ENCODE measurements at regions not wholly inside any gene's neighbourhood (a gene's known extent, or its start where the extent isn't known, plus 50 kb on each side); places are given as distances from the start of the nearest gene placed in this dataset.

DNA sequence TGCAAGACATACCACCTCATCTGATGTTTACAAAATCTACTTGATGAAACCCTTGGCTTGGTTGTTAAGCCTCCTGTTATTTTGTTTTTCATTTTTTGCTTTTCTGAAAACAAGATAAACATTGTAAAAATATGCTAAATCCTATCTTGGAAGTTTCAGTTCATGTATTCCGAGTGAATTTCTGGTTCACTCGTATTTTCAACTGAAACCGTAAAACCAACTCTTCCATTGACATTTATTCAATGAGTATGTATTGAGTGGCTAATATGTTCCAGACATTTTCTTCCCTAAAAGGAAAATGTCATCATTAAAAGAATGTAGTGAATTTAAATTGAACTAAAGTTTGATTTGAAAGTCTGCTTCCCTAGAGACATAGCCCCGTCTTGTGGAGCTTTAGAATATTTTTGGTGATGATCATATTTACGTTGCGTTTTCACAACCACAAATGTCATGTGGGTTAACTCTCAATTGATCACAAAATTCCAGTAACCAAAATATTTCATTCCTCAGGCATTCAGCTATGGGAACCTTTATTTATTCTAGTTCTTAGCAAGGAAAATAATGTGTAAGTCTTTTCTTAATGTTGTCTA lies 204.2 kb downstream of the MBD2 start:
- Histone ChIP-seq H4K20me1 (ENCODE audit: low read depth, low read length) (no peaks in the 10 kb centered on the region), H3K36me3 (ENCODE audit: low read length) (no peaks in the 10 kb centered on the region), H3K4me2 (ENCODE audit: low read depth, low read length, poor library complexity, severe bottlenecking) (no peak overlapping the region), H3K9ac (ENCODE audit: low read length) (no peak overlapping the region), H3K27me3 (ENCODE audit: low read length) (no peaks in the 10 kb centered on the region), H3K79me2 (ENCODE audit: insufficient read depth, low read length) (no peaks in the 10 kb centered on the region), H2AFZ (ENCODE audit: low read depth, low read length, severe bottlenecking) (no peak overlapping the region), H3F3A (ENCODE audit: insufficient read depth) (no peaks in the 10 kb centered on the region), H3K9me3 (ENCODE audit: insufficient read depth, low read length) (no peaks in the 10 kb centered on the region), H3K4me3 (ENCODE audit: insufficient read depth, low read length, poor library complexity, severe bottlenecking) (no peak overlapping the region), H3K9me2 (replicated peaks; ENCODE audit: insufficient read depth, low read length) (no peaks in the 10 kb centered on the region), H3K27ac (ENCODE audit: low read depth, low read length) (no peak overlapping the region)
- no peak for TF ChIP-seq EZH2phosphoT487 (conservative IDR thresholded peaks at IDR 0.05; ENCODE audit: low read length)
- no peak for TF ChIP-seq CTCF (IDR thresholded peaks at IDR 0.05; ENCODE audit: insufficient read depth, low read length, poor library complexity, severe bottlenecking)

DNA sequence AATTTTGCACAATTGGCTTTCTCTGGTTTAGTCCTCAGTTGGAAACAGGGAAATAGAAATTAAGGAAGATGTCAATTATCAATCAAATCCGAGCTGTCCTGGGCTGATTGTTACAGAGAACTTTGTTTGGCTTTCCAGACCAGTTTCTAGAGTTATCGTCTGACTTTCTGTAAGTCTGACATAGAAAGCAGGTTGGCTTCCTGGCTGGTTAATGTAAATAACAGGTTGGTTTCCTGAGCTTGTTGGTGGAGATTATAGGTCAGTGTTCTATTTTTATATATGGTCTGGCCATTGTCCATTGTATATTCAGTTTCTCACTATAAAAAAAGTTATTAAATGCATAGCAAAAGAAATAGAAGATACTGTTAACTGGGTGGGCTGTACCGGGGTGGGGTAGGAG lies 204.8 kb downstream of the MBD2 start:
- Histone ChIP-seq H4K20me1 (ENCODE audit: low read depth, low read length) (no peaks in the 10 kb centered on the region), H3K9me3 (ENCODE audit: insufficient read depth, low read length) (no peaks in the 10 kb centered on the region), H3F3A (ENCODE audit: insufficient read depth) (no peaks in the 10 kb centered on the region), H3K9me2 (replicated peaks; ENCODE audit: insufficient read depth, low read length) (no peaks in the 10 kb centered on the region), H3K9ac (ENCODE audit: low read length) (no peak overlapping the region), H3K36me3 (ENCODE audit: low read length) (no peaks in the 10 kb centered on the region), H3K27me3 (ENCODE audit: low read length) (no peaks in the 10 kb centered on the region), H3K4me2 (ENCODE audit: low read depth, low read length, poor library complexity, severe bottlenecking) (no peak overlapping the region), H3K4me3 (ENCODE audit: insufficient read depth, low read length, poor library complexity, severe bottlenecking) (no peak overlapping the region), H3K27ac (ENCODE audit: low read depth, low read length) (no peak overlapping the region), H2AFZ (ENCODE audit: low read depth, low read length, severe bottlenecking) (no peak overlapping the region), H3K79me2 (ENCODE audit: insufficient read depth, low read length) (no peaks in the 10 kb centered on the region)
- TF ChIP-seq EZH2phosphoT487 (conservative IDR thresholded peaks at IDR 0.05; ENCODE audit: low read length) (no peak), CTCF (IDR thresholded peaks at IDR 0.05; ENCODE audit: insufficient read depth, low read length, poor library complexity, severe bottlenecking) (no peak)

DNA sequence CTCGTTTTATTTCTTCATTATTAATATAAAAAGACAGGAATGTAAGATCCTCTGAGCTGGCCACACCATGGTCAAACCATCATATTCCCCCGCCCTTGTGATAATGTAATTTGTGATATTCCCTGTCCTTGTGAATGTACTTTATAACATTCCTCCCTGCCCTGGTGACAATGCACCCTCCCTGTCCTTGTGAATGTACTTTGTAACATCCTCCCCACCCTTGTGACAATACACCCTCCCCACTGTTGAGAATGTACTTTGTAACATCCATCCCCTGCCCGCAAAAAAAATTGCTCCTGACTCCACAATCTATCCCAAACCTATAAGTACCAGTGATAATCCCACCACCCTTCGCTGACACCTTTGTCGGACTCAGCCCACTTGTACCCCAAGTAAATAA lies 211.0 kb downstream of the MBD2 start:
- no peaks in the 10 kb centered on the region for H3K9me3 ChIP-seq (ENCODE audit: insufficient read depth, low read length)
- no peaks in the 10 kb centered on the region for H4K20me1 ChIP-seq (ENCODE audit: low read depth, low read length)
- no peaks in the 10 kb centered on the region for H3K9me2 ChIP-seq (replicated peaks; ENCODE audit: insufficient read depth, low read length)
- no peak overlapping the region for H3K4me2 ChIP-seq (ENCODE audit: low read depth, low read length, poor library complexity, severe bottlenecking)
- no peak overlapping the region for H3K27ac ChIP-seq (ENCODE audit: low read depth, low read length)
- H3K9ac ChIP-seq (ENCODE audit: low read length) = no peak overlapping the region
- no peak overlapping the region for H3K4me3 ChIP-seq (ENCODE audit: insufficient read depth, low read length, poor library complexity, severe bottlenecking)
- no peaks in the 10 kb centered on the region for H3K36me3 ChIP-seq (ENCODE audit: low read length)
- H2AFZ ChIP-seq (ENCODE audit: low read depth, low read length, severe bottlenecking) = no peak overlapping the region
- H3F3A ChIP-seq (ENCODE audit: insufficient read depth) = no peaks in the 10 kb centered on the region
- no peak for TF ChIP-seq CTCF (IDR thresholded peaks at IDR 0.05; ENCODE audit: insufficient read depth, low read length, poor library complexity, severe bottlenecking)
- TF ChIP-seq EZH2phosphoT487 (conservative IDR thresholded peaks at IDR 0.05; ENCODE audit: low read length) = no peak
- no peaks in the 10 kb centered on the region for H3K27me3 ChIP-seq (ENCODE audit: low read length)
- no peaks in the 10 kb centered on the region for H3K79me2 ChIP-seq (ENCODE audit: insufficient read depth, low read length)

Measured in SU-DHL-6 (cell line).